Upper lobe of left lung (tissue), 6 donors: ENCODE measurements at regions not wholly inside any gene's neighbourhood (a gene's known extent, or its start where the extent isn't known, plus 50 kb on each side); places are given as distances from the start of the nearest gene placed in this dataset.

Source experiments
- ATAC-seq, 2 donors: fragments of 200-7000 bp; cut with Tn5 transposase; one replicate each; pipeline ENCODE4 v1.9.1; 2022; ENCODE audit warnings: mild to moderate bottlenecking in 2 of 2, moderate library complexity in 2 of 2; ENCODE audit not compliant: low FRiP score in 2 of 2
- DNase-seq, 2 donors: peaks; one replicate each; pipeline ENCODE4 v3.0.0-alpha.2; 2019 to 2020
- H3K27ac ChIP-seq, 4 donors: fragments of 200-600 bp; sonication (generic); one replicate each; pipeline ENCODE4 v1.5.1; 2016 to 2019
- H3K27me3 ChIP-seq, 4 donors: fragments of 200-600 bp; sonication (generic); one replicate each; pipeline ENCODE4 v1.5.1; 2017 to 2019
- H3K36me3 ChIP-seq, 4 donors: fragments of 200-600 bp; sonication (generic); one replicate each; pipeline ENCODE4 v1.5.1; 2016 to 2019
- H3K4me1 ChIP-seq, 4 donors: fragments of 200-600 bp; sonication (generic); one replicate each; pipeline ENCODE4 v1.5.1; 2018 to 2019
- H3K4me3 ChIP-seq, 4 donors: fragments of 200-600 bp; sonication (generic); one replicate each; pipeline ENCODE4 v1.5.1; 2017 to 2019; ENCODE audit warnings: mild to moderate bottlenecking in 2 of 4, moderate library complexity in 1 of 4
- H3K9me3 ChIP-seq, 4 donors: fragments of 200-600 bp; sonication (generic); one replicate each; pipeline ENCODE4 v1.5.1; 2018 to 2019
- CTCF ChIP-seq, 6 experiments: fragments of 450-650 bp in 4 of 6; fragments of 200-600 bp in 2 of 6; sonication (generic) in 2 of 6; IDR thresholded peaks; one replicate each; pipeline ENCODE4 v1.5.1; 2016 to 2019; ENCODE audit warnings: antibody characterized with exemption in 6 of 6
- EP300 ChIP-seq, 4 donors: sonication (generic); formaldehyde crosslinking; IDR thresholded peaks; one replicate each; pipeline ENCODE4 v1.5.1; 2017; ENCODE audit warnings: antibody characterized with exemption in 4 of 4, control low read depth in 2 of 4
- POLR2A ChIP-seq, 4 donors: fragments of 450-650 bp; IDR thresholded peaks; one replicate each; pipeline ENCODE4 v1.5.1; 2016 to 2017; ENCODE audit warnings: antibody characterized with exemption in 4 of 4, mild to moderate bottlenecking in 2 of 4
- POLR2AphosphoS5 ChIP-seq, 2 donors: sonication (generic); formaldehyde crosslinking; IDR thresholded peaks; one replicate each; pipeline ENCODE4 v1.5.1; 2017; ENCODE audit warnings: antibody characterized with exemption in 2 of 2
- WGBS, 2 donors: methylation state at CpG; one replicate each; pipeline ENCODE4 v1.1.5; 2017 to 2018; 5-methylcytosine and 5-hydroxymethylcytosine counted together
- donor health status: DM: no; HTN: no; CAD: no; lungs with moderate emphysema.
- donor health status: DM: no; HTN: yes; CAD: no; lungs with severe emphysema.

DNA sequence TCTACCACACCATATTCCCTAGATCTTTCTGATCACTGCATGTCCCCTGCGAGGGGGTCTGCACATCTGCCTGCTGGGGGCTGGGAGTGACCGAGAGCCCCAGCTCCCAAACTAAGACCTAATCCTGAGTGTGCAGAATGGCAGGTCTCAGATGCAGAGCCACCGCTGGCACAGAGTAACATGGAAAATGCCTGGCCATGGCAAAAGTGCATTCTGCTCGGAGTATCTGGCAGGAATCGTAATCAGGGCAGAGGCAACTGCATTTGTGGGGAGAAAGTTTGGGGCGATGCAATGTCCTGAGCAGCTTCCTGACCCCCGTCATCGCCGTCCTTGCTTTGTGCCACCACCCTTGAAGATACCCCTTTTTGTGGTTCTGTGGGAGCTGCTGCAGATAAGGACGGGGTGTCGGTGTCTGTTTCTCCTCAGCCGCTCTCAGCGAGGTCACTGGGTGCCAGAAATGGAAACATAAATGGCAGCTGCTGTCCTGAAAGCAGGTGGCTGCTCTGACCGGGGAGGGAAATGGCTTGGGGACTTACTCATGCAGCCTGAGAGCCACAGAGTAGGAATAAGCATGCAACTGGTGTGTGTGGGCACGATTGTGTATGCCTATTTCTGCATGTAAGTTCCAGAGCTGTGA, 157.9 kb downstream of the LY86 start:
- DNase-seq (no peak), ATAC-seq (no peak)
- Histone ChIP-seq H3K9me3 (no peaks in the 10 kb centered on the region), H3K27ac (no peak overlapping the region), H3K4me3 (no peak overlapping the region), H3K4me1 (peaks cover 27 to 34% (median 33%) of the 10 kb centered on the region in 4 donors), H3K36me3 (no peaks in the 10 kb centered on the region), H3K27me3 (no peaks in the 10 kb centered on the region)
- TF ChIP-seq EP300 (IDR thresholded peaks at IDR 0.05): no peak
- no peak for TF ChIP-seq POLR2AphosphoS5 (IDR thresholded peaks at IDR 0.05)
- no peak for TF ChIP-seq CTCF (IDR thresholded peaks at IDR 0.05)
- no peak for TF ChIP-seq POLR2A (IDR thresholded peaks at IDR 0.05)
- 81 to 90% methylated on average over 15 of the region's 15 CpGs for WGBS, 2 donors

DNA sequence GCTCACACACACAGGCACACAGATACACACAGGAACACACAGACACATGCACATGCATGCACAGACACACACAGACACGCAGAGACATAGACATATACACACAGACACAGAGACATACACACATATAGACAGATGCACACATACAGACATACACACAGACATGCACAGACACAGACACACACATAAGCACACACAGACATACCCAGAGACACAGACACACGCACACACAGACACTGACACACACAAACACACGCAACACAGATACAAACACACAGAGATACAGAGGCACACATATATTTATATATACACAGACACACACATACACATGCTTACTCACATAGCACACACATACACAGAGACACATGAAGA, 158.4 kb downstream of the LY86 start:
- WGBS, 2 donors: 87 to 96% methylated on average over 3 of the region's 3 CpGs
- no peaks in the 10 kb centered on the region for H3K27me3 ChIP-seq
- no peak overlapping the region for H3K27ac ChIP-seq
- TF ChIP-seq POLR2AphosphoS5 (IDR thresholded peaks at IDR 0.05): no peak
- no peak for TF ChIP-seq EP300 (IDR thresholded peaks at IDR 0.05)
- no peak for TF ChIP-seq POLR2A (IDR thresholded peaks at IDR 0.05)
- no peak for TF ChIP-seq CTCF (IDR thresholded peaks at IDR 0.05)
- DNase-seq (no peak), ATAC-seq (no peak)
- no peaks in the 10 kb centered on the region for H3K36me3 ChIP-seq
- H3K4me1 ChIP-seq: peaks cover 30 to 39% (median 38%) of the 10 kb centered on the region in 4 donors
- H3K9me3 ChIP-seq: no peaks in the 10 kb centered on the region
- H3K4me3 ChIP-seq: no peak overlapping the region

- Histone ChIP-seq H3K9me3 (no peaks in the 10 kb centered on the region), H3K4me1 (peaks cover 34 to 43% (median 41%) of the 10 kb centered on the region in 4 donors), H3K4me3 (no peak overlapping the region), H3K36me3 (no peaks in the 10 kb centered on the region), H3K27me3 (no peaks in the 10 kb centered on the region), H3K27ac (no peak overlapping the region)
- TF ChIP-seq POLR2A (IDR thresholded peaks at IDR 0.05) (no peak), CTCF (IDR thresholded peaks at IDR 0.05) (no peak), POLR2AphosphoS5 (IDR thresholded peaks at IDR 0.05) (no peak), EP300 (IDR thresholded peaks at IDR 0.05) (no peak)
- WGBS, 2 donors: 86 to 90% methylated on average over 6 of the region's 6 CpGs
- DNase-seq (no peak), ATAC-seq (no peak)
These were observed 158.9 kb downstream of the LY86 start for GRCh38 chr6:6747371-6747770.

DNA sequence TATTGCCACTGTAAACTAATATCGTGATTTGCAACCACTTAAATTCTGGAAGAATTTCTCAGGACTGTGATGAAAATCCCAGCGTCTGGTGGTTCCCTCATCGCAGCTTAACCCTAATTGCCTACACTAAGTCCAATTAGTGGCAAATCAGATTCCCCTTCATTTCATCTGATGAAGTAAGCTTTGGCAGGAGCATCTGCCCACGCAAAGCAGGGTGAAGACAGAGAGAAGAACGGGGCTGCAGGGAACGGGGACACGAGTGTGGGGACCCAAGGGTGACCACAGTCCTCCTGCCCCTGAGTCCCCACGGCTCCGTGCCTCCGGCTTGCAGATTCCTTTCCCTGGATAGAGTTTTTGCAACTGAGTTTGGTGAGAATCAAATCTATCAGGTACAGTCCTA, 159.5 kb downstream of the LY86 start:
- Histone ChIP-seq H3K27me3 (no peaks in the 10 kb centered on the region), H3K36me3 (no peaks in the 10 kb centered on the region), H3K9me3 (no peaks in the 10 kb centered on the region), H3K27ac (peak overlapping the region in 1 of 4 donors; percentile 80), H3K4me1 (peaks cover 34 to 44% (median 41%) of the 10 kb centered on the region in 4 donors), H3K4me3 (no peak overlapping the region)
- TF ChIP-seq POLR2A (IDR thresholded peaks at IDR 0.05): no peak
- TF ChIP-seq CTCF (IDR thresholded peaks at IDR 0.05): no peak
- TF ChIP-seq POLR2AphosphoS5 (IDR thresholded peaks at IDR 0.05): no peak
- no peak for TF ChIP-seq EP300 (IDR thresholded peaks at IDR 0.05)
- 89 to 95% methylated on average over 10 of the region's 10 CpGs for WGBS, 2 donors
- no peak for DNase-seq
- no peak for ATAC-seq
